SK-N-SH (cell line): ENCODE measurements at regions not wholly inside any gene's neighbourhood (a gene's known extent, or its start where the extent isn't known, plus 50 kb on each side); places are given as distances from the start of the nearest gene placed in this dataset.

ENCODE experiments used
- CTCF ChIA-PET: fragments of 300-600, 350-600 bp; formaldehyde crosslinking; extraction: SDS; loops from one replicate; lab custom pipeline; 2021; lab: Yijun Ruan, JAX
- POLR2A ChIA-PET: fragments of 350-600 bp; sonication (Branson Sonifier 250); formaldehyde crosslinking; extraction: SDS; loops from one replicate; lab custom pipeline; 2020; ENCODE audit warnings: antibody characterized with exemption, inconsistent platforms; lab: Yijun Ruan, JAX
- DNase-seq: peaks from one replicate; pipeline ENCODE4 v3.0.0; 2012
- H2AFZ ChIP-seq: fragments of 200-600 bp; sonication (generic); 2 replicates; pipeline ENCODE4 v1.8.1; 2016; ENCODE audit warnings: antibody characterized with exemption, mild to moderate bottlenecking, low read depth
- H3F3A ChIP-seq: fragments of 200-600 bp; sonication (generic); replicated peaks from 2 replicates; pipeline ENCODE3; 2016; ENCODE audit warnings: antibody characterized with exemption, mild to moderate bottlenecking; ENCODE audit not compliant: insufficient read depth
- H3K27ac ChIP-seq, 2 experiments: fragments of 200-500 bp in 1 of 2; fragments of 200-600 bp in 1 of 2; sonication (Bioruptor generic) in 1 of 2; sonication (generic), shearing (Covaris generic) in 1 of 2; 2 replicates each; pipeline versions ENCODE4 v1.5.1 to v1.6.1; 2014 to 2016; ENCODE audit warnings: low read depth in 2 of 2, inconsistent platforms in 1 of 2, low read length in 1 of 2, mild to moderate bottlenecking in 1 of 2, mixed read lengths in 1 of 2
- H3K27me3 ChIP-seq: fragments of 200-600 bp; sonication (generic), shearing (Covaris generic); 2 replicates; pipeline ENCODE4 v1.6.1; 2016; ENCODE audit warnings: mixed run types; ENCODE audit not compliant: insufficient read depth
- H3K36me3 ChIP-seq, 2 experiments: fragments of 200-500 bp in 1 of 2; fragments of 200-600 bp in 1 of 2; sonication (Bioruptor generic) in 1 of 2; sonication (generic) in 1 of 2; replicated peaks in 1 of 2; 2 replicates each; pipeline versions ENCODE3 to v1.5.1; 2014 to 2016; ENCODE audit warnings: low read length in 1 of 2, mild to moderate bottlenecking in 1 of 2; ENCODE audit not compliant: insufficient read depth in 2 of 2, control insufficient read depth in 1 of 2
- H3K4me1 ChIP-seq, 2 experiments: fragments of 200-500 bp in 1 of 2; fragments of 200-600 bp in 1 of 2; sonication (Bioruptor generic) in 1 of 2; sonication (generic), shearing (Covaris generic) in 1 of 2; 2 replicates each; pipeline versions ENCODE4 v1.5.1 to v1.6.1; 2014 to 2016; ENCODE audit warnings: low read depth in 1 of 2, low read length in 1 of 2, mixed run types in 1 of 2; ENCODE audit not compliant: insufficient read depth in 2 of 2, control insufficient read depth in 1 of 2
- H3K4me2 ChIP-seq: fragments of 200-600 bp; sonication (generic), shearing (Covaris generic); 2 replicates; pipeline ENCODE4 v1.6.1; 2017; ENCODE audit warnings: mixed run types
- H3K4me3 ChIP-seq, 2 experiments: fragments of 200-500 bp in 1 of 2; fragments of 200-600 bp in 1 of 2; sonication (Bioruptor generic) in 1 of 2; sonication (generic), shearing (Covaris generic) in 1 of 2; 2 replicates each; pipeline versions ENCODE4 v1.5.1 to v1.8.1; 2014 to 2016; ENCODE audit warnings: low read depth in 2 of 2, inconsistent platforms in 1 of 2, low read length in 1 of 2, mild to moderate bottlenecking in 1 of 2, mixed read lengths in 1 of 2, moderate library complexity in 1 of 2
- H3K79me2 ChIP-seq: fragments of 200-600 bp; sonication (generic); 2 replicates; pipeline ENCODE4 v1.8.1; 2017; ENCODE audit warnings: mild to moderate bottlenecking; ENCODE audit not compliant: insufficient read depth
- H3K9ac ChIP-seq: fragments of 200-600 bp; sonication (generic); 2 replicates; pipeline ENCODE4 v1.6.1; 2017; ENCODE audit warnings: mixed run types
- H3K9me2 ChIP-seq: fragments of 200-600 bp; sonication (generic); 2 replicates; pipeline ENCODE4 v1.6.1; 2017; ENCODE audit warnings: mixed run types
- H3K9me3 ChIP-seq: fragments of 200-600 bp; sonication (generic); 2 replicates; pipeline ENCODE4 v1.6.1; 2017; ENCODE audit warnings: mixed run types, mild to moderate bottlenecking, moderate library complexity
- H4K20me1 ChIP-seq: fragments of 200-600 bp; sonication (generic); 2 replicates; pipeline ENCODE4 v1.6.1; 2017; ENCODE audit warnings: mild to moderate bottlenecking, mixed run types; ENCODE audit not compliant: insufficient read depth
- CHD2 ChIP-seq: fragments of 150-350 bp; IDR thresholded peaks from 2 replicates; pipeline ENCODE4 v1.6.1; 2018; ENCODE audit warnings: low read length; ENCODE audit not compliant: partially characterized antibody
- ELF1 ChIP-seq: IDR thresholded peaks from 2 replicates; pipeline ENCODE4 v1.4.0; 2012
- EP300 ChIP-seq, 2 experiments: IDR thresholded peaks; 2 replicates each; pipeline versions ENCODE4 v1.4.0 to v1.6.1; 2012; ENCODE audit warnings: borderline replicate concordance in 1 of 2, low read depth in 1 of 2, low read length in 1 of 2
- EZH2phosphoT487 ChIP-seq: fragments of 200-600 bp; sonication (generic); IDR thresholded peaks from 2 replicates; pipeline ENCODE4 v1.6.1; 2017; ENCODE audit warnings: low read depth, mixed run types, mild to moderate bottlenecking, antibody characterized with exemption, moderate library complexity, borderline replicate concordance
- FOSL2 ChIP-seq: IDR thresholded peaks from 2 replicates; pipeline ENCODE4 v1.4.0; 2012; ENCODE audit warnings: low read depth, mild to moderate bottlenecking, moderate library complexity, borderline replicate concordance
- FOXJ3 ChIP-seq: sonication (generic); formaldehyde crosslinking; IDR thresholded peaks from 2 replicates; pipeline ENCODE4 v1.5.1; 2020; ENCODE audit warnings: mild to moderate bottlenecking, missing genetic modification reagents
- JUND ChIP-seq: IDR thresholded peaks from 2 replicates; pipeline ENCODE4 v1.4.0; 2012
- MEF2A ChIP-seq: IDR thresholded peaks from 2 replicates; pipeline ENCODE4 v1.4.0; 2012; ENCODE audit warnings: low read depth, borderline replicate concordance
- NFIC ChIP-seq: IDR thresholded peaks from 2 replicates; pipeline ENCODE4 v1.4.0; 2012; ENCODE audit warnings: borderline replicate concordance
- RAD21 ChIP-seq: IDR thresholded peaks from 2 replicates; pipeline ENCODE4 v1.6.1; 2012; ENCODE audit warnings: mild to moderate bottlenecking, low read length
- RCOR1 ChIP-seq: fragments of 150-350 bp; IDR thresholded peaks from 2 replicates; pipeline ENCODE4 v1.6.1; 2017; ENCODE audit warnings: antibody characterized with exemption, low read length
- RFX5 ChIP-seq: IDR thresholded peaks from 2 replicates; pipeline ENCODE4 v1.6.1; 2012; ENCODE audit warnings: mild to moderate bottlenecking, improper control_type of control experiment, low read length
- RXRA ChIP-seq: IDR thresholded peaks from 2 replicates; pipeline ENCODE4 v1.4.0; 2012; ENCODE audit warnings: low read depth, mild to moderate bottlenecking, borderline replicate concordance
- SIN3A ChIP-seq: IDR thresholded peaks from 2 replicates; pipeline ENCODE4 v1.6.1; 2012; ENCODE audit warnings: low read depth, mild to moderate bottlenecking, low read length, moderate library complexity, borderline replicate concordance
- TCF12 ChIP-seq: IDR thresholded peaks from 2 replicates; pipeline ENCODE4 v1.4.0; 2012
- YY1 ChIP-seq: IDR thresholded peaks from 2 replicates; pipeline ENCODE4 v1.4.0; 2012; ENCODE audit warnings: low read depth, mild to moderate bottlenecking
- WGBS: methylation state at CpG from one replicate; pipeline ENCODE4 v1.1.6; 2017; ENCODE audit warnings: low lambda C conversion rate; 5-methylcytosine and 5-hydroxymethylcytosine counted together
- TF ChIP-seq, protein P1 (sequence below): IDR thresholded peaks from 2 replicates; pipeline ENCODE4 v1.4.0; 2012; ENCODE audit warnings: low read depth, borderline replicate concordance
- TF ChIP-seq, protein P2 (sequence below): fragments of 150-350 bp; IDR thresholded peaks from 2 replicates; pipeline ENCODE4 v1.6.1; 2016; ENCODE audit warnings: mild to moderate bottlenecking, low read depth, low read length
- TF ChIP-seq, protein P3 (sequence below): fragments of 150-350 bp; IDR thresholded peaks from 2 replicates; pipeline ENCODE4 v1.6.1; 2017; ENCODE audit warnings: antibody characterized with exemption, low read length, low read depth, borderline replicate concordance

DNA sequence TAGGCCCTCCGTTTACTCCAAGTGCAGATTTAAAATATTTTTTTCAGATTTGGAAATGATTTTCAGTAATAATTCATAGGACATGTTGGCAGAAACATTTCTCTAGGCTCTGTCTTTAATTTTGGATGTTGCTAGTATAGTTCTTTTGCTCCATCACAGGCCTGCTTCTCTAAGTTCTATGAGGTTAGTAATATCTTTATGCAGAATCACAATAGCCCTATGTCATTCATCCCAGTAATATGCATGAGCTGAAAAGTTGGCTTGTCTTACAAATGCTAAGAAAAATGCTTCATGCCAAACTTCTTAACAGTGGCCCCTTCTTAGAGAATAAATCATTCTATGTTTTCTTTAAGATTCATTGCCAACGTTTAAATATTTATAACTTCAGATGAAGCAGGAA, 148.3 kb upstream of the TLL1 start:
- no peaks in the 10 kb centered on the region for H3K4me1 ChIP-seq
- no peak overlapping the region for H3K9ac ChIP-seq
- 16% methylated on average over 2 of the region's 2 CpGs for WGBS
- H3K79me2 ChIP-seq: no peaks in the 10 kb centered on the region
- H3K4me3 ChIP-seq: no peak overlapping the region
- H3K36me3 ChIP-seq: no peaks in the 10 kb centered on the region
- no peaks in the 10 kb centered on the region for H3K9me2 ChIP-seq
- DNase-seq: no peak
- H3K27ac ChIP-seq: no peak overlapping the region
- no peaks in the 10 kb centered on the region for H3K9me3 ChIP-seq
- no peaks in the 10 kb centered on the region for H3K27me3 ChIP-seq
- H3K4me2 ChIP-seq: no peak overlapping the region
- POLR2A ChIA-PET: no interaction called here
- no peak overlapping the region for H2AFZ ChIP-seq
- H4K20me1 ChIP-seq: no peaks in the 10 kb centered on the region
- H3F3A ChIP-seq: no peaks in the 10 kb centered on the region
- TF ChIP-seq RXRA: no peak
- no peak for TF ChIP-seq FOSL2
- TF ChIP-seq, protein P1, sequence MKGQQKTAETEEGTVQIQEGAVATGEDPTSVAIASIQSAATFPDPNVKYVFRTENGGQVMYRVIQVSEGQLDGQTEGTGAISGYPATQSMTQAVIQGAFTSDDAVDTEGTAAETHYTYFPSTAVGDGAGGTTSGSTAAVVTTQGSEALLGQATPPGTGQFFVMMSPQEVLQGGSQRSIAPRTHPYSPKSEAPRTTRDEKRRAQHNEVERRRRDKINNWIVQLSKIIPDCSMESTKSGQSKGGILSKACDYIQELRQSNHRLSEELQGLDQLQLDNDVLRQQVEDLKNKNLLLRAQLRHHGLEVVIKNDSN: no peak
- TF ChIP-seq ELF1: no peak
- TF ChIP-seq RAD21: no peak
- TF ChIP-seq CHD2: no peak
- no peak for TF ChIP-seq EP300 (IDR thresholded peaks at IDR 0.05; ENCODE audit: borderline replicate concordance in 1 of 2, low read depth in 1 of 2, low read length in 1 of 2)
- no peak for TF ChIP-seq JUND
- no peak for TF ChIP-seq FOXJ3 (CRISPR knock-in tag)
- TF ChIP-seq NFIC: no peak
- TF ChIP-seq, protein P2, sequence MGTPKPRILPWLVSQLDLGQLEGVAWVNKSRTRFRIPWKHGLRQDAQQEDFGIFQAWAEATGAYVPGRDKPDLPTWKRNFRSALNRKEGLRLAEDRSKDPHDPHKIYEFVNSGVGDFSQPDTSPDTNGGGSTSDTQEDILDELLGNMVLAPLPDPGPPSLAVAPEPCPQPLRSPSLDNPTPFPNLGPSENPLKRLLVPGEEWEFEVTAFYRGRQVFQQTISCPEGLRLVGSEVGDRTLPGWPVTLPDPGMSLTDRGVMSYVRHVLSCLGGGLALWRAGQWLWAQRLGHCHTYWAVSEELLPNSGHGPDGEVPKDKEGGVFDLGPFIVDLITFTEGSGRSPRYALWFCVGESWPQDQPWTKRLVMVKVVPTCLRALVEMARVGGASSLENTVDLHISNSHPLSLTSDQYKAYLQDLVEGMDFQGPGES: no peak
- no peak for TF ChIP-seq SIN3A
- no peak for TF ChIP-seq YY1
- no peak for TF ChIP-seq RFX5
- TF ChIP-seq RCOR1: no peak
- TF ChIP-seq TCF12: no peak
- no peak for TF ChIP-seq MEF2A
- TF ChIP-seq, protein P3, sequence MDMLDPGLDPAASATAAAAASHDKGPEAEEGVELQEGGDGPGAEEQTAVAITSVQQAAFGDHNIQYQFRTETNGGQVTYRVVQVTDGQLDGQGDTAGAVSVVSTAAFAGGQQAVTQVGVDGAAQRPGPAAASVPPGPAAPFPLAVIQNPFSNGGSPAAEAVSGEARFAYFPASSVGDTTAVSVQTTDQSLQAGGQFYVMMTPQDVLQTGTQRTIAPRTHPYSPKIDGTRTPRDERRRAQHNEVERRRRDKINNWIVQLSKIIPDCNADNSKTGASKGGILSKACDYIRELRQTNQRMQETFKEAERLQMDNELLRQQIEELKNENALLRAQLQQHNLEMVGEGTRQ: no peak
- TF ChIP-seq EZH2phosphoT487: no peak
- CTCF ChIA-PET: no interaction called here
